NCI-H1105 treated with DMSO at 0.1 percent for 48 hours (cell line): ENCODE measurements at regions not wholly inside any gene's neighbourhood (a gene's known extent, or its start where the extent isn't known, plus 50 kb on each side); places are given as distances from the start of the nearest gene placed in this dataset.
A peak's percentile ranks its signal among the peaks of the same experiment; 100 is the strongest.

Experiments
- DNase-seq: peaks from one replicate; lab custom pipeline; 2025; lab: John Stamatoyannopoulos, UW

- peak; percentile 67 for DNase-seq
These were observed 168.2 kb downstream of the MFSD1 start for GRCh38 chr3:158970006-158970405.

- no peak for DNase-seq
These were observed 173.1 kb downstream of the MFSD1 start for GRCh38 chr3:158974904-158975303.

GRCh38 chr3:158976966-158977365 is 175.1 kb downstream of the MFSD1 start:
- no peak for DNase-seq

- DNase-seq, result no peak
These were observed 175.6 kb downstream of the MFSD1 start for GRCh38 chr3:158977497-158977896.

DNA sequence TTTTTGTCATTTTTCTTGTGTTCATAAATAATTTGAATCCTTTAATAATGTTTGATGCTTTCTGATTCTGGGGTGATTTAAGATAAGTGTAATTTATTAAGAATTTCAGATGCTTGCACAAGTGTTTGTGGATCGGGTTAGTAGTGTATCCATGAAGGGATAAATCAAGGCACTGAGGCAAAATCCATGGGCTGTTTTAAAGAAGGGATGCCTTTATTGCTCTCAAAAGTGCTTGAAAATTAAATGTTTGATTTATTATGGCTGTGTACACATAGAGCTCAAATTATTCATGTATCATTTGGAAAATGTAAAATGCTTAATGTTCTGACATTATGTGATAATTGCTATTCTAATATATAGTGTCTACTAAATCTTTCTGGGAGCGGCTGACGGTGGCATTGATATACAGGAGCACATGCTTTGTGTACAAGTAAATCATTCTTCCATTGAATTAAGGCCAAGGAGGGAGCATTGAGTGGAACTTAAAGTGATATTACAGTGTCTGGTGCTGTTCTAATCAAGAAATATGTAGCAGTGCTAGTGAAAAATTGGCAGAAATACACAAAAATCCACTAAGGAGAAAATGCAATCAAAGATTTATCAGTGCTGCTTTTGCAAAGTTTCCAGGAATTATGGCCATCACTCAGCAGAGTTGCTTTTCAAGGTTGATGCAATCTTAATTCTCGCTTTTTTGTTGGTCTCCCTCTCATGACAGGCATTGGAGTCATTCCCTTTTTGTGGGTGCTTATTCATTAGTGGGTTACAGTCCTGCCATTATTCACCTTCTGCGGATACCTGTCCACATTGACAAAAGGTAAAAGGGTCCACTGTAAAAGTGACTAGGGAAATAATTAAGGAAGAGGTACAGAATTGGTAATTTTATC is 181.6 kb downstream of the MFSD1 start:
- DNase-seq, result no peak

- peak; percentile 97 for DNase-seq
These were observed 189.4 kb downstream of the MFSD1 start for GRCh38 chr3:158991146-158991705.

- DNase-seq, result no peak
These were observed 190.6 kb downstream of the MFSD1 start for GRCh38 chr3:158992463-158992862.

DNA sequence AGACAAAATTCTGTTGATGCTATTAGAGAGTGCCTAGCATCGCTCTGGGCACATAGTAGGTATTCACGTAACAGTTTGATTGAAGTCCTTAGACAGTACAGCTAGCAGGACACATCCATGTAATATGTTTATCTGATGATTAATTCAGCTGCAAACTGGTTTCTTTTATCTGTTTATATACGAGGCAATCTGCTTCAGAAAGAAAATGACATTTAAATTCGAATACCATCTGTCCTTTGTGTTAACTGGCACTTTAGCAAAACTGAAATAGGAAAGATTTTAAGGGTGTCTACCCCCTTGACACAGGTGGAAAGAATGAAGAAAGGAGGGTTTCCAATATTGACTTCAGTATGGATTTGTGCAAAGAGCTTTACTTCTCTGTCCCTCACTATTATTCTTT is 192.5 kb downstream of the MFSD1 start:
- no peak for DNase-seq

- no peak for DNase-seq
These were observed 199.9 kb downstream of the MFSD1 start for GRCh38 chr3:159001711-159002110.

GRCh38 chr3:159005137-159005536 is 203.3 kb downstream of the MFSD1 start:
- no peak for DNase-seq

DNA sequence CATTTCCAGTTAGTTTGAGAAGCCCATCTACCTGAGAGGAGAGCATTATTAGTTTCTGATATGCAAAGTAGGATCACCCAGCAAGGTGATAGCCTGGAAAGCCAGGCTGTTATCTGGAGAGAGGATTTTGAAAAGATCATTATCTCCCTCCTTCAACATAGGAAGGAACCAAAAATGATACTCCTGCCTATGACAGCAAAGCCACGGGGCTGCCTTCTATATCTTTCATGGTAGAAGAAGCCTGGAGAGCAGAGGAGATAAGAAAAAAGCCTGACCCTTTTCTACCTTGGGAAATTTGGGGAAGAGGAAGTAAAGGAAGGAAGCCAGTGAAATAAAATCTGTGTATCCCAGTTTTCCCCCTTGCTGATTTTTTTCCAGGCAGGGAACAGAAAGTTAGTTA is 205.5 kb downstream of the MFSD1 start:
- no peak for DNase-seq

- no peak for DNase-seq
These were observed 206.5 kb downstream of the MFSD1 start for GRCh38 chr3:159008401-159008800.

DNA sequence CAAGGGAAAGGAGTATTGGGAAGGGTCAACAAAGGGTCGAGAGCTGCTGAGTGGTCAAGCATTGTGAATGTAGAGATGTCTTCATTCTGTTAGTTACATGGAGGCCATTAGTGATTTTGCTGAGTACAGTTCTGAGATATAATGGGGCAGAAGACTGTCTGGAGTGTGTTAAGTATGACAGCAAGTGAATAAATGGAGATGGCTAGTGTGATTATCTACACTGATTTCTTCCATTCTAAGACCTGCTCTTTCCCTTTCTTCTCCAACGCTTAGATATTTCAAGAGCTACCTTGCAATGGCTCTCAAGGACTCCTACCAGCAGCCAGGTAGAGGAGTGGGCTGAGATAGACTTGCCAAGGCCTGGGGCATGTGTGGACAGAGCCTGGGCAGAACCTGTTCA is 216.5 kb downstream of the MFSD1 start:
- no peak for DNase-seq

DNA sequence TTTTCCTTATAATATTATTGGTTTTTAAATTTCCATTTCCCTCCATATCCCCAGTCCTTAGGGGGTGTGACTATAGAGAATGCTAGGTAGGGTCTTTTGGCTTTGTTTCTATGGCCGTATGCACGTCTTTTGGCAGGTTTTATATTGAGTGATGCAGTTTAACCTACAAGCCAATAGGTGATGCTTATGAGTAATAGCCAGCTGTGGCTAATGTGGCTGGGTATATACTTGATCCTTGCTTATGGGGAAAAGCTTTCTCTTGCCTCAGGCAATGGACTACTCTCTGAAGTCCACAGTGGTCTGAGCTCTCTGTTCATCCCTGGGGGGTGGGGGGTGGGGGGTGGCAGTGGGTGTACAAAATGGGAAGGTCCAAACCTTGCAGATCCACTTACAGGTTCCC is 223.9 kb downstream of the MFSD1 start:
- DNase-seq, result no peak

- no peak for DNase-seq
These were observed 224.7 kb downstream of the MFSD1 start for GRCh38 chr3:159026510-159026909.

GRCh38 chr3:159028706-159029105 is 226.9 kb downstream of the MFSD1 start:
- no peak for DNase-seq

- no peak for DNase-seq
These were observed 227.6 kb downstream of the MFSD1 start for GRCh38 chr3:159029306-159030026.

- peak; percentile 99 for DNase-seq
These were observed 228.3 kb downstream of the MFSD1 start for GRCh38 chr3:159030138-159030670.

- no peak for DNase-seq
These were observed 229.2 kb downstream of the MFSD1 start for GRCh38 chr3:159030886-159031679.

DNA sequence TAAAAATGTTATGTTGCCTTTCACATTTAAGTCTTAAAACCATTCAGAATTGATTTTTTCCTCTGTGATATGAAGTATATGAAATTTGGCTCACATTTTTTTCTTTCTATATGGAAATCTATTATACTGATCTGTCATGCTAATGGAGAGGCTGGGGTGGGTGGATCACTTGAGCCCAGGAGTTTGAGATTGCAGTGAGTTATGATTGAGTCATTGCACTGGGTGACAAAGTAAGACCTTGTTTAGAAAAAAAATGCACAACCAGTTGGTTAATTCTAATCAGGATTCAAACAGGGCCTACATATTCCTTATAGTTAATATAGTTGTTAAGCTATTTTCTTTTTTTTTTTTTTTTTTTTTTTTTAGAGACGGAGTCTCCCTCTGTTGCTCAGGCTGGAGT is 230.5 kb downstream of the MFSD1 start:
- no peak for DNase-seq

GRCh38 chr3:159038405-159038804 is 236.6 kb downstream of the MFSD1 start:
- DNase-seq, result no peak

GRCh38 chr3:159039286-159039685 is 237.4 kb downstream of the MFSD1 start:
- DNase-seq, result no peak
